Endothelial cell of umbilical vein (primary cell): ENCODE measurements at regions not wholly inside any gene's neighbourhood (a gene's known extent, or its start where the extent isn't known, plus 50 kb on each side); places are given as distances from the start of the nearest gene placed in this dataset.
A peak's percentile ranks its signal among the peaks of the same experiment; 100 is the strongest.

Experiments used
- BruUV-seq: library from RNA; stranded (reverse); fragments of 400-500 nt; replicated peaks from 2 replicates; lab custom pipeline; 2021; lab: Mats Ljungman, UMichigan
- CTCF ChIA-PET: fragments of 300-600, 350-600 bp; sonication (Branson Sonifier 250); formaldehyde crosslinking; loops from one replicate; lab custom pipeline; 2021; ENCODE audit warnings: antibody characterized with exemption, inconsistent platforms; lab: Charles Lee
- POLR2A ChIA-PET: fragments of 300-600, 350-600 bp; sonication (Branson Sonifier 250); formaldehyde crosslinking; loops from one replicate; lab custom pipeline; 2021; ENCODE audit warnings: antibody characterized with exemption, inconsistent platforms; lab: Charles Lee
- DNase-seq: peaks from one replicate; pipeline ENCODE4 v3.0.0-alpha.2; 2011; ENCODE audit warnings: low read depth, low spot score
- FAIRE-seq: peaks from 2 replicates; lab custom pipeline; 2011; peaks lifted over from hg19 to GRCh38; lab: Jason Lieb, UNC
- H2AFZ ChIP-seq: 2 replicates; pipeline ENCODE4 v1.6.0; 2012; ENCODE audit warnings: low read depth, low read length, control low read depth, inconsistent platforms
- H3K27ac ChIP-seq: 2 replicates; pipeline ENCODE4 v1.5.1; 2011; ENCODE audit warnings: low read depth, mild to moderate bottlenecking, control low read depth, low read length, moderate library complexity; ENCODE audit not compliant: insufficient read depth
- H3K27me3 ChIP-seq, 2 experiments: 2 replicates each; pipeline versions ENCODE4 v1.6.0 to v1.6.1; 2011; ENCODE audit warnings: low read length in 2 of 2, mixed read lengths in 1 of 2; ENCODE audit not compliant: control insufficient read depth in 2 of 2, insufficient read depth in 2 of 2
- H3K36me3 ChIP-seq, 2 experiments: 2 replicates in 1 of 2; 3 replicates in 1 of 2; pipeline ENCODE4 v1.5.1; 2011; ENCODE audit warnings: low read length in 2 of 2, mild to moderate bottlenecking in 1 of 2, moderate library complexity in 1 of 2; ENCODE audit not compliant: control insufficient read depth in 2 of 2, insufficient read depth in 2 of 2; ENCODE audit errors: extremely low read depth in 1 of 2
- H3K4me1 ChIP-seq: 3 replicates; pipeline ENCODE4 v1.5.1; 2011; ENCODE audit warnings: mild to moderate bottlenecking, low read length; ENCODE audit not compliant: control insufficient read depth, insufficient read depth; ENCODE audit errors: extremely low read depth
- H3K4me2 ChIP-seq: 2 replicates; pipeline ENCODE4 v1.6.1; 2011; ENCODE audit warnings: low read length, control low read depth, mixed read lengths; ENCODE audit not compliant: insufficient read depth
- H3K4me3 ChIP-seq, 3 experiments: fragments of 200-600 bp in 1 of 3; sonication (generic), shearing (Covaris generic) in 1 of 3; replicated peaks in 1 of 3; 2 replicates each; pipeline ENCODE4 v1.5.1; 2011 to 2016; ENCODE audit warnings: control low read depth in 3 of 3, low read length in 3 of 3, mild to moderate bottlenecking in 2 of 3, inconsistent platforms in 1 of 3, low read depth in 1 of 3, moderate library complexity in 1 of 3; ENCODE audit not compliant: insufficient read depth in 1 of 3
- H3K79me2 ChIP-seq: 2 replicates; pipeline ENCODE4 v1.6.0; 2012; ENCODE audit warnings: low read length, inconsistent platforms; ENCODE audit not compliant: control insufficient read depth, insufficient read depth
- H3K9ac ChIP-seq: replicated peaks from 2 replicates; pipeline ENCODE3; 2011; ENCODE audit warnings: low read length, control low read depth; ENCODE audit not compliant: insufficient read depth; ENCODE audit errors: extremely low read depth
- H3K9me1 ChIP-seq: replicated peaks from 3 replicates; pipeline ENCODE4 v1.6.0; 2011; ENCODE audit warnings: mild to moderate bottlenecking, low read length; ENCODE audit not compliant: control insufficient read depth, insufficient read depth; ENCODE audit errors: extremely low read depth
- H3K9me3 ChIP-seq: replicated peaks from 2 replicates; pipeline ENCODE4 v1.5.1; 2012; ENCODE audit warnings: low read length, inconsistent platforms; ENCODE audit not compliant: control insufficient read depth, insufficient read depth
- H4K20me1 ChIP-seq: replicated peaks from 2 replicates; pipeline ENCODE3; 2011; ENCODE audit warnings: mild to moderate bottlenecking, low read length; ENCODE audit not compliant: control insufficient read depth, insufficient read depth; ENCODE audit errors: extremely low read depth
- EZH2 ChIP-seq: IDR thresholded peaks from 2 replicates; pipeline ENCODE4 v1.6.1; 2012; ENCODE audit warnings: borderline replicate concordance, low read depth, mild to moderate bottlenecking, moderate library complexity, low read length, inconsistent platforms; ENCODE audit not compliant: severe bottlenecking
- FOS ChIP-seq: IDR thresholded peaks from 2 replicates; pipeline ENCODE4 v1.6.1; 2011; ENCODE audit warnings: mild to moderate bottlenecking, low read length, moderate library complexity, borderline replicate concordance; ENCODE audit not compliant: insufficient read depth
- GATA2 ChIP-seq: IDR thresholded peaks from 2 replicates; pipeline ENCODE4 v1.7.0; 2011; ENCODE audit warnings: low read depth, mild to moderate bottlenecking, moderate library complexity, mixed read lengths, low read length; ENCODE audit not compliant: insufficient read length, insufficient read depth
- JUN ChIP-seq: IDR thresholded peaks from 2 replicates; pipeline ENCODE4 v1.6.1; 2011; ENCODE audit warnings: borderline replicate concordance, low read depth; ENCODE audit not compliant: insufficient read length, insufficient read depth
- MYC ChIP-seq: IDR thresholded peaks from one replicate; pipeline ENCODE4 v1.6.1; 2011; ENCODE audit warnings: mild to moderate bottlenecking, low read depth, low read length
- POLR2A ChIP-seq: IDR thresholded peaks from 2 replicates; pipeline ENCODE4 v1.6.1; 2012; ENCODE audit warnings: low read depth, mild to moderate bottlenecking, control low read depth, low read length
- POLR2AphosphoS5 ChIP-seq: IDR thresholded peaks from 2 replicates; pipeline ENCODE4 v1.6.1; 2012; ENCODE audit warnings: low read depth, mild to moderate bottlenecking, control low read depth, low read length, moderate library complexity; ENCODE audit not compliant: insufficient read depth
- dilution Hi-C: fragments of 300-500 bp; cut with MboI; formaldehyde crosslinking; loops from one replicate; pipeline ENCODE4 v1.15.0; 2019; ENCODE audit warnings: low sequenced_read_pairs; ENCODE audit not compliant: extremely low pct_ligation_motif_present
- intact Hi-C: fragments of 100-400 bp; cut with micrococcal nuclease; formaldehyde crosslinking; loops from one replicate; pipeline ENCODE4 v1.10.0; 2022
- TF ChIP-seq, protein P1 (sequence below): IDR thresholded peaks from 2 replicates; pipeline ENCODE4 v1.6.1; 2011; ENCODE audit not compliant: insufficient read depth, insufficient read length
- TF ChIP-seq, protein P2 (sequence below), 2 donors: IDR thresholded peaks; 1 replicate in 1 of 2; 2 replicates in 1 of 2; pipeline ENCODE4 v1.5.1; 2011; ENCODE audit warnings: low read length in 2 of 2, mild to moderate bottlenecking in 2 of 2, moderate library complexity in 2 of 2, control low read depth in 1 of 2, inconsistent platforms in 1 of 2, low read depth in 1 of 2; ENCODE audit not compliant: insufficient read depth in 1 of 2; ENCODE audit errors: extremely low read depth in 1 of 2

DNA sequence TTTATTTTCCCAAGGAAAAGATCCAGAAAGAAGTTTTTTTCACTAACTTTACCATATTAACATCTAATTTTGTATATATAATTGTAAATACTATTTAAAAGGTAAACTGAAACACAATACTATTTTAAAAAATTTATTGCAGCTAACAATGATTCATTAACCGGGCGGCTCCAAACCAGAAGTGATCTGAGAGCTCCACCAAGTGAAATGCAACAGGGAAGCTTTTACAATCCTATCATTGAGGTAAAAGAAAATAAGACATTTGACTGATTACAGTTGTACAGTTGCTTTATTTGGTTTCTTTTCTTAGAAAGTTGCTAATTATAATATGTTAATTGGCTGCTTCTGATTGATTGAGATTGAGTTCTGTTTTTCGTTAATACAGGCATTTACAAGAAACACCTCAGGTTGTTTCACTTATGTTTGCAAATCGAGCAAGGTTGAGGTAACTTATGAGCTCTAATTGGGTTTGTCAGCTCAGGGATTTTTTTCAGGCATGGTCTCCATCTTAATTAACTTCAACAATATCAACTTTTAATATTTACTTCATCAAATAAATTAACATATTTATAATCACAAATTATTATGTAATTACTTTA is 220.2 kb upstream of the UGT8 start:
- H3K36me3 ChIP-seq: no peaks in the 10 kb centered on the region
- no peaks in the 10 kb centered on the region for H3K9me3 ChIP-seq
- H2AFZ ChIP-seq: no peak overlapping the region
- H3K4me1 ChIP-seq: no peaks in the 10 kb centered on the region
- FAIRE-seq (peak; percentile 70), DNase-seq (peak; percentile 37)
- no peaks in the 10 kb centered on the region for H4K20me1 ChIP-seq
- no peak overlapping the region for H3K9ac ChIP-seq
- dilution Hi-C loops: no loop called here
- no peaks in the 10 kb centered on the region for H3K79me2 ChIP-seq
- peaks cover 0 to 2% of the 10 kb centered on the region in 2 experiments for H3K27me3 ChIP-seq
- no peaks in the 10 kb centered on the region for H3K9me1 ChIP-seq
- no peak for TF ChIP-seq POLR2AphosphoS5
- no peak for TF ChIP-seq JUN
- no peak for TF ChIP-seq GATA2
- TF ChIP-seq FOS: peak; percentile 25
- TF ChIP-seq EZH2: no peak
- TF ChIP-seq, protein P1, sequence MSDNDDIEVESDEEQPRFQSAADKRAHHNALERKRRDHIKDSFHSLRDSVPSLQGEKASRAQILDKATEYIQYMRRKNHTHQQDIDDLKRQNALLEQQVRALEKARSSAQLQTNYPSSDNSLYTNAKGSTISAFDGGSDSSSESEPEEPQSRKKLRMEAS: no peak
- TF ChIP-seq, protein P2, sequence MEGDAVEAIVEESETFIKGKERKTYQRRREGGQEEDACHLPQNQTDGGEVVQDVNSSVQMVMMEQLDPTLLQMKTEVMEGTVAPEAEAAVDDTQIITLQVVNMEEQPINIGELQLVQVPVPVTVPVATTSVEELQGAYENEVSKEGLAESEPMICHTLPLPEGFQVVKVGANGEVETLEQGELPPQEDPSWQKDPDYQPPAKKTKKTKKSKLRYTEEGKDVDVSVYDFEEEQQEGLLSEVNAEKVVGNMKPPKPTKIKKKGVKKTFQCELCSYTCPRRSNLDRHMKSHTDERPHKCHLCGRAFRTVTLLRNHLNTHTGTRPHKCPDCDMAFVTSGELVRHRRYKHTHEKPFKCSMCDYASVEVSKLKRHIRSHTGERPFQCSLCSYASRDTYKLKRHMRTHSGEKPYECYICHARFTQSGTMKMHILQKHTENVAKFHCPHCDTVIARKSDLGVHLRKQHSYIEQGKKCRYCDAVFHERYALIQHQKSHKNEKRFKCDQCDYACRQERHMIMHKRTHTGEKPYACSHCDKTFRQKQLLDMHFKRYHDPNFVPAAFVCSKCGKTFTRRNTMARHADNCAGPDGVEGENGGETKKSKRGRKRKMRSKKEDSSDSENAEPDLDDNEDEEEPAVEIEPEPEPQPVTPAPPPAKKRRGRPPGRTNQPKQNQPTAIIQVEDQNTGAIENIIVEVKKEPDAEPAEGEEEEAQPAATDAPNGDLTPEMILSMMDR (IDR thresholded peaks at IDR 0.05; ENCODE audit: extremely low read depth in 1 of 2, insufficient read depth in 1 of 2, low read depth in 1 of 2, low read length in 2 of 2): peak in 1 of 2 donors; percentile 21
- no peak for TF ChIP-seq MYC
- TF ChIP-seq POLR2A: no peak
- H3K4me3 ChIP-seq: no peak overlapping the region
- POLR2A ChIA-PET: no interaction called here
- no peak overlapping the region for H3K27ac ChIP-seq
- BruUV-seq: no TSS peak
- intact Hi-C loops: loop anchor here (1.0 to 5.0 kb wide), 3 partner anchors 426 to 597 kb away; no protein-coding TSS in a partner anchor
- CTCF ChIA-PET: interaction anchor here (0.6 to 3.3 kb wide), 40 partner anchors 10 to 1427 kb away, joined by 3 to 62 read pairs (median 4); partner anchors contain the start of gene ARSJ
- H3K4me2 ChIP-seq: no peak overlapping the region
